AG10803 (cell line): ENCODE measurements at regions not wholly inside any gene's neighbourhood (a gene's known extent, or its start where the extent isn't known, plus 50 kb on each side); places are given as distances from the start of the nearest gene placed in this dataset.
A peak's percentile ranks its signal among the peaks of the same experiment; 100 is the strongest.

Source experiments
- DNase-seq: peaks from one replicate; pipeline ENCODE4 v3.0.0; 2010; ENCODE audit warnings: low read depth
- H3K4me3 ChIP-seq: 2 replicates; pipeline ENCODE4 v1.5.1; 2011; ENCODE audit warnings: mild to moderate bottlenecking, low read length, control low read depth
- CTCF ChIP-seq: conservative IDR thresholded peaks from 2 replicates; pipeline ENCODE4 v1.5.1; 2011; ENCODE audit warnings: mild to moderate bottlenecking, low read length, control low read depth, inconsistent platforms

DNA sequence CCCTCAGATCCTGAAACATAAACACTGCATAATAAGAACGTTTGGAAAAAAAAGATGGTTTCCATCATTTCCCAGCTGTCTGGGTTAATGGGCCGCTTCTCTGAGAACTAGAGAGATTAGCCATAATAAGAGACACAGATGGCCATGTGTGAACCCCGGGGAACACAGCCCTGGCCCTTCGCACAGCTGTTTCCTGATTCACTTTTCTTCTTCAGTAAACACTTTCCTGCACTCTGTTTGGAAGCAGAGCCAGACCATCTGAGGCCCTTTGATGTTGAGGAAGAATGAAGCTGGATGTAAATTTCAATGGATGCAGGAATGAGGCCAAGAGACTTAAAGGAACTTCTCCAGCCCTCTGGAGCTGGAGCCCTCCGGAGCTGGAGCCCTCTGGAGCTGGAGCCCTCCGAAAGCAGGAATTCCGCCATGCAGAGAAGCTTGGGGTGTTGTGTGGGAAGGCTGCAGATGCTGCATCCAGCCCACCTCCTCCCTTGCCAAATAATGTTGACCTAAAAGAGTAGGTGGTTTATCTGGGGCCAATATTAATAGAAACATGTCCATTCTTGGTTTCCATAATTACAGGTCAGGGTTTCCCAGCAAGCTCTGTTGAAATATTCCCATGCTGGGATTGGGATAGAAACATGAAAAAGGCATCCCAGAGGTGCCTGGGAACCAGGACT, 218.9 kb downstream of the NXNL2 start:
- no peak overlapping the region for H3K4me3 ChIP-seq
- no peak for TF ChIP-seq CTCF
- DNase-seq, result no peak

DNA sequence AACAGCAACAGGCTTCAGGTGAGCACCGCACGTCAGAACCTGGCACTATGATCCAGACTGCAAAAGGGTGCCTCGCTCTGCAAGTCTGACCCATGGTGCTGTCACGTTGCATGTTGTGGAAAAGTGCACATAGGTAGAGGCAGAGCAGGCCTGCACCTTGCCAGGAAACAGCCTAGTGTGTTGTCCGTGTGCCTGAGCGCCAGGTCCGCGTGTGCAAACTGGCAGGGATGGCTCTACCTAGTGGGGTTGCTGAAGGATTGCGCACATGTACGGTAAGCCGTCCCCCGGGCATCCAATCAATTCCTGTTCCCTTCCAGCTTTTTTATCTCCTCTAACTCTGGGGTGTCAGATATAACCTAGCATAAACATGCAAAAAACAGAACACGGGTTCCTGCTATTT, 219.5 kb downstream of the NXNL2 start:
- H3K4me3 ChIP-seq, result no peak overlapping the region
- DNase-seq, result no peak
- no peak for TF ChIP-seq CTCF

GRCh38 chr9:88754886-88755285, 219.9 kb downstream of the NXNL2 start:
- no peak for TF ChIP-seq CTCF
- no peak overlapping the region for H3K4me3 ChIP-seq
- no peak for DNase-seq

- DNase-seq, result no peak
- no peak for TF ChIP-seq CTCF
- no peak overlapping the region for H3K4me3 ChIP-seq
Observed at GRCh38 chr9:88757406-88758010, 222.5 kb downstream of the NXNL2 start.

DNA sequence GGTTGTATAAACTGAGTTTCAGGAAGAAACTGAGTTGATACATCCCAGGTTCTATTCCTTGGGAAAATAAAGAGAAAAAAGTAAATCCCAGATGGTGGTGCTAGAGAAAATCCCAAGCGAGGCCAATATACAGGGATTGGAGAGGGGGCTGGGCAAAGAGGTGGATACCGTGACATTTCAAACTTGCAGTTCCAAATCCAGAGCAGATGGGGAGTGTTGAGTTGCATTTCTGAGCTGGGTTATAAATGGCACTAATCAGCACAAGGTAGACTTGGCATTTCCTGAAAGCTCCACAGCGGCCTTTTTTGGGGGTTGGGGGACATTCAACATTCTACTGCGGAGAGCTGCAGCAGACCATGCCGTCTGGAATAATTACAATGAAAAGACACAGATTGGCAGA, 224.4 kb downstream of the NXNL2 start:
- DNase-seq, result no peak
- no peak for TF ChIP-seq CTCF
- H3K4me3 ChIP-seq, result no peak overlapping the region

DNA sequence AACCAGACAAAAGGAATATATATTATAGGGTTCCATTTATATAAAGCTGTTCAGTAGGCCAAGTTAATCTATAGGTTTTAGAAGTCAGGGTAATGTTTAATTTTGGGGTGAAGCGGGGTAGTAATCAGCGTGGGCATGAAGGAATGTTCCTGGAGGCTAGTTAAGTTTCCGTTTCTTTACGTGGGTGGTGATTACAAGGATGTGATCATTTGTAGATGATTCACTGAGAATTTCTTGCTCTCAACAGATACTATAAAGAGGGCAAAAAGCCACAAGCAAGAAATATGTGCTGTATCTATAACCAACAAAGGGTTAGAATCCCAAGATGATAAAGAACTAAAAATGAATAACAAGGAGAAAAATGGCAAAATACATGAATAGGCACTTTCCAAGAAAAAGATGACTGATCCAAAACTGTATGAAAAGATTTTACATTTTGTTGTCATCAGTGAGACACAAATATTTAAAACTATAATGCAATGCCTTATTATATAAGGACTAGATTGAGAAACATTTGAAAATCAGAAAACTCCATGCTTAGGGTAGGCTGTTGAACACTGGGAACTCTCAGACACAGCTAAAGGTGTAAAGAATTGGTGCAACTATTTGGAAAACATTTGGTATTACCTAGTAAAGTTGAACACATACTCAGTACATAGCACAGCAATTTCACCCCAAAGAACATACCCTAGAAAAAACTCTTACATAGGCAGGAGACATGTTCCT, 224.3 kb upstream of the S1PR3 start:
- DNase-seq, result peak; percentile 64
- no peak overlapping the region for H3K4me3 ChIP-seq
- no peak for TF ChIP-seq CTCF

DNA sequence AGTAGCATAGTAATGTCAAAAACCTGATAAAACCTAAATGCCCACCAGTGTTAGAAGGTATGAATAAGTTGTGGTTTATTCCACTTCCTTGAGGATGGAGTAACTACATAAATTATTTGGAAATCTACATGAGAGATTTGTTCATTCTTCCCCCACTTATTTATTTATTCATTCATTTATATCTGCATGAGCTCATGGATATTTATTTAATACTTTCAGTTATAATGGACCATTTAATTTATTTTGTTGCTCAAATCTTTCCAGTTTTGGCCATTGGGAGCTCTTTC, 223.8 kb upstream of the S1PR3 start:
- DNase-seq, result no peak
- TF ChIP-seq CTCF, result no peak
- H3K4me3 ChIP-seq, result no peak overlapping the region
